Psoas muscle (tissue), 7 donors: ENCODE measurements at regions not wholly inside any gene's neighbourhood (a gene's known extent, or its start where the extent isn't known, plus 50 kb on each side); places are given as distances from the start of the nearest gene placed in this dataset.

Experiments used
- ATAC-seq, 4 donors: fragments of 200-7000 bp; cut with Tn5 transposase; one replicate each; pipeline ENCODE4 v1.9.1; 2020; ENCODE audit warnings: moderate library complexity in 3 of 4, mild to moderate bottlenecking in 2 of 4
- DNase-seq, 2 donors: peaks; one replicate each; pipeline ENCODE4 v3.0.0-alpha.2; 2020
- H3K27ac ChIP-seq: fragments of 200-600 bp; one replicate; pipeline ENCODE4 v1.8.0; 2022
- H3K27me3 ChIP-seq, 3 donors: fragments of 200-600 bp in 1 of 3; one replicate each; pipeline versions ENCODE4 v1.6.1 to v1.8.0; 2013 to 2022; ENCODE audit warnings: low read length in 2 of 3, mild to moderate bottlenecking in 2 of 3, moderate library complexity in 1 of 3; ENCODE audit not compliant: insufficient read depth in 3 of 3
- H3K36me3 ChIP-seq, 2 donors: fragments of 200-600 bp in 1 of 2; one replicate each; pipeline versions ENCODE4 v1.6.1 to v1.8.0; 2013 to 2022; ENCODE audit warnings: low read depth in 1 of 2, mild to moderate bottlenecking in 1 of 2, moderate library complexity in 1 of 2; ENCODE audit not compliant: insufficient read depth in 1 of 2
- H3K4me1 ChIP-seq: fragments of 200-600 bp; one replicate; pipeline ENCODE4 v1.8.0; 2022
- H3K4me3 ChIP-seq: fragments of 200-600 bp; one replicate; pipeline ENCODE4 v1.8.0; 2022; ENCODE audit warnings: mild to moderate bottlenecking
- H3K9me3 ChIP-seq: fragments of 200-600 bp; one replicate; pipeline ENCODE4 v1.8.0; 2022
- WGBS, 3 donors: extraction: QIAGEN DNeasy Blood & Tissue Kit; methylation state at CpG; one replicate each; pipeline versions ENCODE4 v1.1.6 to v1.1.7; 2013; 5-methylcytosine and 5-hydroxymethylcytosine counted together
- intact Hi-C, 2 donors: fragments of 100-400 bp; cut with DNase I; formaldehyde crosslinking; loops; one replicate each; pipeline versions ENCODE4 v1.11.0 to v1.14.2; 2022
- TF ChIP-seq, protein P1 (sequence below): fragments of 200-600 bp; IDR thresholded peaks from one replicate; pipeline ENCODE4 v1.8.0; 2022; ENCODE audit warnings: antibody characterized with exemption
- donor health status: healthy with polysubstance abuse.
- donor health status: DM: no; HTN: no; CAD: no; lungs with moderate emphysema.
- donor health status: Bipolar disorder and iron deficiency.
- donor health status: healthy.
- donor health status: DM: yes; HTN: yes; CAD: no.
- donor health status: DM: no; HTN: no; CAD: no.
- donor health status: DM: yes; HTN: yes; CAD: no.

- Histone ChIP-seq H3K4me3 (no peak overlapping the region), H3K27ac (no peak overlapping the region), H3K4me1 (no peaks in the 10 kb centered on the region), H3K36me3 (no peaks in the 10 kb centered on the region), H3K27me3 (no peaks in the 10 kb centered on the region), H3K9me3 (no peaks in the 10 kb centered on the region)
- intact Hi-C loops: no loop called here
- TF ChIP-seq, protein P1, sequence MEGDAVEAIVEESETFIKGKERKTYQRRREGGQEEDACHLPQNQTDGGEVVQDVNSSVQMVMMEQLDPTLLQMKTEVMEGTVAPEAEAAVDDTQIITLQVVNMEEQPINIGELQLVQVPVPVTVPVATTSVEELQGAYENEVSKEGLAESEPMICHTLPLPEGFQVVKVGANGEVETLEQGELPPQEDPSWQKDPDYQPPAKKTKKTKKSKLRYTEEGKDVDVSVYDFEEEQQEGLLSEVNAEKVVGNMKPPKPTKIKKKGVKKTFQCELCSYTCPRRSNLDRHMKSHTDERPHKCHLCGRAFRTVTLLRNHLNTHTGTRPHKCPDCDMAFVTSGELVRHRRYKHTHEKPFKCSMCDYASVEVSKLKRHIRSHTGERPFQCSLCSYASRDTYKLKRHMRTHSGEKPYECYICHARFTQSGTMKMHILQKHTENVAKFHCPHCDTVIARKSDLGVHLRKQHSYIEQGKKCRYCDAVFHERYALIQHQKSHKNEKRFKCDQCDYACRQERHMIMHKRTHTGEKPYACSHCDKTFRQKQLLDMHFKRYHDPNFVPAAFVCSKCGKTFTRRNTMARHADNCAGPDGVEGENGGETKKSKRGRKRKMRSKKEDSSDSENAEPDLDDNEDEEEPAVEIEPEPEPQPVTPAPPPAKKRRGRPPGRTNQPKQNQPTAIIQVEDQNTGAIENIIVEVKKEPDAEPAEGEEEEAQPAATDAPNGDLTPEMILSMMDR: no peak
- ATAC-seq (no peak), DNase-seq (no peak)
- 40 to 46% (median 45%) methylated on average over 2 of the region's 2 CpGs for WGBS, 3 donors
These were observed 164.9 kb upstream of the INHBA start for GRCh38 chr7:41867639-41868280.

- no peaks in the 10 kb centered on the region for H3K9me3 ChIP-seq
- intact Hi-C loops: no loop called here
- H3K4me1 ChIP-seq: no peaks in the 10 kb centered on the region
- H3K27ac ChIP-seq: no peak overlapping the region
- DNase-seq (no peak), ATAC-seq (no peak)
- H3K4me3 ChIP-seq: no peak overlapping the region
- WGBS, 3 donors: 60 to 62% (median 60%) methylated on average over 2 of the region's 2 CpGs
- no peaks in the 10 kb centered on the region for H3K27me3 ChIP-seq
- TF ChIP-seq, protein P1: no peak
- H3K36me3 ChIP-seq: no peaks in the 10 kb centered on the region
These were observed 159.4 kb upstream of the INHBA start for GRCh38 chr7:41862261-41862660.

- 47 to 55% (median 50%) methylated on average over 3 of the region's 3 CpGs for WGBS, 3 donors
- DNase-seq: no peak
- no peaks in the 10 kb centered on the region for H3K27me3 ChIP-seq
- no peaks in the 10 kb centered on the region for H3K4me1 ChIP-seq
- TF ChIP-seq, protein P1: no peak
- no peak overlapping the region for H3K4me3 ChIP-seq
- no peak for ATAC-seq
- no peaks in the 10 kb centered on the region for H3K36me3 ChIP-seq
- no peak overlapping the region for H3K27ac ChIP-seq
- H3K9me3 ChIP-seq: no peaks in the 10 kb centered on the region
- intact Hi-C loops: no loop called here
These were observed 158.8 kb upstream of the INHBA start for GRCh38 chr7:41861642-41862041.

GRCh38 chr7:41858201-41858600 lies 155.3 kb upstream of the INHBA start:
- DNase-seq (no peak), ATAC-seq (no peak)
- Histone ChIP-seq H3K9me3 (no peaks in the 10 kb centered on the region), H3K27me3 (no peaks in the 10 kb centered on the region), H3K27ac (no peak overlapping the region), H3K4me1 (no peaks in the 10 kb centered on the region), H3K36me3 (no peaks in the 10 kb centered on the region), H3K4me3 (no peak overlapping the region)
- TF ChIP-seq, protein P1: no peak
- intact Hi-C loops: no loop called here
- WGBS, 3 donors: 66 to 89% (median 86%) methylated on average over 2 of the region's 2 CpGs

DNA sequence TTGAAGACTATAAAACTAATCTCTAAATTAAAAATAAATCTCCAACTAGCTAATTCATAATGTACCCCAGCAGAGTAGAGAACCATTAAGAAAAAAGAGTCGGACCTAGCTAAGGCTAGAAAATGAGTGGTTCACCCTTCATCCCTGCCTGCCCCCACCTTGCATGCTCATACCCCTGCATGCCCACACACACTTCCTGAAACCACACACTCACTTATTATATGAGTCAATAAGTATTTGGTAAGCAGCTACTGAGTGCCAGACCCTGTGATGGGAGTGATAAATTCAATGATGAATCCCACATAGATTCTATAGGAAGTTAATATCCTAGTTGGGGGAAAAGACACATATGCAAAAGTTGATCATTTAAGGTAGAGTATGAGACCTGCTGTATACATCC lies 152.9 kb upstream of the INHBA start:
- WGBS, 3 donors: 84 to 95% (median 87%) methylated on average over 1 of the region's 1 CpG

More for the DNA sequence above, 152.9 kb upstream of the INHBA start:
- H3K36me3 ChIP-seq: no peaks in the 10 kb centered on the region
- H3K27ac ChIP-seq: no peak overlapping the region
- ATAC-seq (no peak), DNase-seq (no peak)
- no peak overlapping the region for H3K4me3 ChIP-seq
- no peaks in the 10 kb centered on the region for H3K27me3 ChIP-seq
- intact Hi-C loops: no loop called here
- TF ChIP-seq, protein P1: no peak
- H3K9me3 ChIP-seq: no peaks in the 10 kb centered on the region
- H3K4me1 ChIP-seq: no peaks in the 10 kb centered on the region
